IPS-18a (cell line): ENCODE measurements at regions not wholly inside any gene's neighbourhood (a gene's known extent, or its start where the extent isn't known, plus 50 kb on each side); places are given as distances from the start of the nearest gene placed in this dataset.
"Not testable (repeated sequence)": the region's sequence is repeated elsewhere in the genome, so short reads cannot be mapped to it uniquely, and the experiment has no call there.

Source experiments
- H3K27ac ChIP-seq: one replicate; pipeline ENCODE4 v1.5.1; 2013; ENCODE audit warnings: low read length
- H3K27me3 ChIP-seq: one replicate; pipeline ENCODE4 v1.6.1; 2013; ENCODE audit warnings: mild to moderate bottlenecking, low read length; ENCODE audit not compliant: control insufficient read depth, insufficient read depth
- H3K36me3 ChIP-seq: one replicate; pipeline ENCODE4 v1.6.1; 2013; ENCODE audit warnings: low read depth, low read length; ENCODE audit not compliant: control insufficient read depth
- H3K4me1 ChIP-seq: one replicate; pipeline ENCODE4 v1.6.1; 2013; ENCODE audit warnings: low read depth, low read length; ENCODE audit not compliant: control insufficient read depth
- H3K4me3 ChIP-seq: one replicate; pipeline ENCODE4 v1.5.1; 2013; ENCODE audit warnings: low read length
- H3K9ac ChIP-seq: one replicate; pipeline ENCODE4 v1.6.1; 2013; ENCODE audit warnings: mild to moderate bottlenecking, low read length, moderate library complexity
- H3K9me3 ChIP-seq: one replicate; pipeline ENCODE4 v1.6.1; 2013; ENCODE audit warnings: low read depth, low read length; ENCODE audit not compliant: control insufficient read depth

DNA sequence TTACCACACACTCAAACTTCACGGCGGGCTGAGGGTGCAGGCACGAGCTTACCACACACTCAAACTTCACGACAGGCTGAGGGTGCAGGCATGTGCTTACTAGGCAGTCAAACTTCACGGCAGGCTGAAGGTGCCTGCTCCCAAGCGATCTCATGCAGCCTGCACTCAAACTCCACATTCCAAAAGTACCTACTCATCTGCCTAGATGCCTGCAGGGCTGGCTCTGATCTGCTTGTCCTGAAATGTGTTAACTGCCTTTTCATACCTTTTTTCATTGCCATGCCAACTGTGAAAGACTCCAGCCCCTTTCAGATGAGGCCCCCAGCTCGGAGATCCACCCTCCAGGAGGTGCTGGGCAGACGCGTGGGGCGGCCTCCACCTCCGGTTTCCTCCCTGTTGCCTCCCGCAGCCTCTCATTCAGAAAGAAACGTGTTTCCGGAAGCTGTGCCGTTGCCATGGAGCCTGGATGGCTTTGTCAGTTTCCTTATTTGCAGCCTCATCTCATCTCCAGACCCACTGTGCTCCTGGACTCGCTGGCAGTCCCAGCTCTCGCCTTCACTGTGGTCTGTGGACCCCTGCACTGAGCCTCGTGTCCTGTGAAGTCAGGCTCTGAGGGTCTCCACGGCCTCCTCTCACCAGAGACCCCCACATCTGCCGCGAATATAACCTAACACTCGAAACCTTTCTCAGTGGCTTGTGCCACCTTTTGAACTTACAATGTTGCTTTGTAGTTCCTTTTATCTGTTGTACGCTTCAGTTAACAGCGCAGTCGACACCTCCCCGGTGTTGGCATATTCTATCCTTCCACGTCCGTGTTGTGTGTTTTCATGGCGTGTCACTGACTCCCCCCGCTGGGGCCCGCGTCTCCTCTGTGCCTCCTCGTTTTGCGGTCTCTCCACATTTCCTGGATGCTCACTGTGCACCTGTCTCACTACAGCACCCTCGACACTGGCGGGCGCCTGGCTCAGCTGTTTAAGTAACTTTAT, 106.1 kb upstream of the ALKAL2 start:
- H3K4me3 ChIP-seq = no peak overlapping the region
- no peaks in the 10 kb centered on the region for H3K27me3 ChIP-seq
- no peak overlapping the region for H3K27ac ChIP-seq
- H3K9me3 ChIP-seq = no peaks in the 10 kb centered on the region
- H3K36me3 ChIP-seq = no peaks in the 10 kb centered on the region
- no peaks in the 10 kb centered on the region for H3K4me1 ChIP-seq
- no peak overlapping the region for H3K9ac ChIP-seq

- no peak overlapping the region for H3K4me3 ChIP-seq
- H3K9ac ChIP-seq = no peak overlapping the region
- H3K27me3 ChIP-seq = no peaks in the 10 kb centered on the region
- no peak overlapping the region for H3K27ac ChIP-seq
- no peaks in the 10 kb centered on the region for H3K9me3 ChIP-seq
- no peaks in the 10 kb centered on the region for H3K36me3 ChIP-seq
- H3K4me1 ChIP-seq = no peaks in the 10 kb centered on the region
Observed at GRCh38 chr2:392926-393280, 105.0 kb upstream of the ALKAL2 start.

DNA sequence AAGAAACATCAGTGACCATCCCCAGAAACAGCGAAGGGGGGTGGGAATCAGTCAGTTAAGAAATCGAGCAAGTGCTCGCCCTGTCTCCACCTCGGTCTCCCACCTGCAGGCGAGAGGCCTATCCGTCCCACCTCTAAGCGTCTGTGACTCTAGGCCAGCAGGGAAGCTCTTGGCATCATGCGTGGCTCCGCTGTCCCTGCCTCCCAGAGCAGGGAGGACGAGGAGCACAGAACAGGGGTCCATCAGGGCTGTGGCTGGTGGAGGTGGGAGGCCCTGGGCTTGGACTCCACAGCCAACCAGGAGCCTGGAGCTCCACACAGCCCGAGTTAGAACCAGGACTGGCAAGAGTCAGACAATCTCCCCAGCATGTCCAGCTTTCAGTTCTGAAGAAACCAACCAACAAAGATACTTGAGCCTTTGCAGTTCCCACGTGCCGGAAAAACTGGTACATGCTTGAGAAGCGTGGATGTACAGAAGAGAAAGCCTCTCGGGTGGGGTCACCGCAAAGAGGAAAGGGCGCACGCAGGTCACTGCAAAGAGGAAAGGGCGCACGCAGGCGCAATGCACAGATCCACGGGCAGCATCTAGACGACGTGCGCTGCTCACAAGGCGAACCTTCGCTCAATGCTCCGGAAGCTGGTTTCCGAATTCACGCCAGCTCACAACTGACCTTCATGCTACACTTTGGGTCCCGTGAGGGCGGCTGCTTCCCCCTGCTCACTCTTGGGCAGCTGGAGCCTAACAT, 104.5 kb upstream of the ALKAL2 start:
- no peak overlapping the region for H3K27ac ChIP-seq
- no peak overlapping the region for H3K9ac ChIP-seq
- H3K9me3 ChIP-seq = no peaks in the 10 kb centered on the region
- H3K27me3 ChIP-seq = no peaks in the 10 kb centered on the region
- no peaks in the 10 kb centered on the region for H3K4me1 ChIP-seq
- H3K4me3 ChIP-seq = no peak overlapping the region
- H3K36me3 ChIP-seq = no peaks in the 10 kb centered on the region

GRCh38 chr2:391696-392095, 103.8 kb upstream of the ALKAL2 start:
- Histone ChIP-seq H3K36me3 (no peaks in the 10 kb centered on the region), H3K9ac (no peak overlapping the region), H3K27ac (no peak overlapping the region), H3K9me3 (no peaks in the 10 kb centered on the region), H3K27me3 (no peaks in the 10 kb centered on the region), H3K4me1 (no peaks in the 10 kb centered on the region), H3K4me3 (no peak overlapping the region)

GRCh38 chr2:390959-391358, 103.1 kb upstream of the ALKAL2 start:
- Histone ChIP-seq H3K27me3 (no peaks in the 10 kb centered on the region), H3K9me3 (no peaks in the 10 kb centered on the region), H3K4me3 (no peak overlapping the region), H3K9ac (no peak overlapping the region), H3K36me3 (no peaks in the 10 kb centered on the region), H3K4me1 (peaks cover 5% of the 10 kb centered on the region), H3K27ac (no peak overlapping the region)

DNA sequence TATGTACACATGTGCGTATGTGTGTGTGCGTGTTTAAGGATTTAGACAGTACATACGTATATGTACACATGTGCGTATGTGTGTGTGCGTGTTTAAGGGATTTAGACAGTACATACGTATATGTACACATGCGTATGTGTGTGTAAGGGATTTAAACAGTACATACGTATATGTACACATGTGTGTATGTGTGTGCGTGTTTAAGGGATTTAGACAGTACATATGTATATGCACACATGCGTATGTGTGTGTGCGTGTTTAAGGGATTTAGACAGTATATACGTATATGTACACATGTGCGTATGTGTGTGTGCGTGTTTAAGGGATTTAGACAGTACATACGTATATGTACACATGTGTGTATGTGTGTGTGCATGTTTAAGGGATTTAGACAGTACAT, 102.1 kb upstream of the ALKAL2 start:
- not testable (repeated sequence) for H3K4me3 ChIP-seq, H3K9me3 ChIP-seq, H3K4me1 ChIP-seq, H3K27me3 ChIP-seq, H3K36me3 ChIP-seq, H3K27ac ChIP-seq, H3K9ac ChIP-seq

GRCh38 chr2:388752-389151, 100.9 kb upstream of the ALKAL2 start:
- H3K27ac ChIP-seq, H3K27me3 ChIP-seq, H3K4me3 ChIP-seq, H3K4me1 ChIP-seq, H3K9ac ChIP-seq, H3K36me3 ChIP-seq, H3K9me3 ChIP-seq: not testable (repeated sequence)

GRCh38 chr2:387980-388421, 100.1 kb upstream of the ALKAL2 start:
- Histone ChIP-seq H3K4me1 (peaks cover 6% of the 10 kb centered on the region), H3K27me3 (peaks cover 6% of the 10 kb centered on the region), H3K27ac (no peak overlapping the region), H3K9ac (no peak overlapping the region), H3K9me3 (no peaks in the 10 kb centered on the region), H3K36me3 (no peaks in the 10 kb centered on the region), H3K4me3 (no peak overlapping the region)

- Histone ChIP-seq H3K9ac (no peak overlapping the region), H3K9me3 (no peaks in the 10 kb centered on the region), H3K4me1 (peaks cover 16% of the 10 kb centered on the region), H3K36me3 (no peaks in the 10 kb centered on the region), H3K27me3 (peaks cover 20% of the 10 kb centered on the region), H3K27ac (no peak overlapping the region), H3K4me3 (no peak overlapping the region)
Observed at GRCh38 chr2:386406-387103, 98.7 kb upstream of the ALKAL2 start.

DNA sequence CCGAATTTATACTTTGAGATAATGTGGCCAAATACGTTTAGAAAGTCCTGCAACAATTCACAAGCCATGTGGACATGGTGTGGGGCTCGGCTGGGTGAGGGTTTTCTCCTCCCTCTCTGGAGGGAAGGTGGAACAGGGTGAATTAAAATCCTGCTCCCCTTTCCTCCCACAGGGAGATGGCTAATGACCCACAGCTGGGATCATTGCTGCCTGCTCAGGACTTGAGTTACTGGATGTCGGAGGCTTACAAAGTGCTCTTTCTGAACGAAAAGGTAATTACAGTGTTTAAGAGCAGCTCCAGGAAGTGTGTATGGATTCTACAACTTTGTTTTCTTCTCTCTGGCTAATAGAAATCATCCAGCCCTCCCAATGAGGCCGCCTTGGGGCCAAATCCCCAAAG, 97.9 kb upstream of the ALKAL2 start:
- H3K9me3 ChIP-seq = no peaks in the 10 kb centered on the region
- peaks cover 21% of the 10 kb centered on the region for H3K4me1 ChIP-seq
- no peak overlapping the region for H3K27ac ChIP-seq
- no peaks in the 10 kb centered on the region for H3K36me3 ChIP-seq
- no peak overlapping the region for H3K4me3 ChIP-seq
- H3K27me3 ChIP-seq = peaks cover 27% of the 10 kb centered on the region
- no peak overlapping the region for H3K9ac ChIP-seq

DNA sequence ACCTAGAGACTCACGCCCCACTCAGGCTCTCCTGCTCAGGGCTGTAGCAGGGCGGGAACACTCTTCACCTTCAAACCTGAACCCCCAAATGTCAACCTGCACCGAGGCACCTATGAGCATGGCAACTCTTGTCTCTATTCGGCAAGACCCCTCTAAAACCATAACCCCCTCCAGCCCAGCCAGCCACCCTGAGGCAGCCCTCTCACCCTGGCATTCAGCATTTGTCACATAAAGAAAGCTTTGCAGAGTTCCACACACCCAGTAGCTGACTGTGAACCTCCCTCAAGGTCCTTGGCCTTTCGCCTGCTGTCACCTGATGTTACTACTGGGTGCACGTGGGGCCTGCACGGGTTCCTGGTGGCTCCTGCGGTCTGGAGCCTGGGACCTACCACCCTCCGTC, 97.2 kb upstream of the ALKAL2 start:
- H3K36me3 ChIP-seq = no peaks in the 10 kb centered on the region
- H3K27ac ChIP-seq = no peak overlapping the region
- H3K4me3 ChIP-seq = no peak overlapping the region
- peaks cover 21% of the 10 kb centered on the region for H3K4me1 ChIP-seq
- no peaks in the 10 kb centered on the region for H3K9me3 ChIP-seq
- H3K27me3 ChIP-seq = peaks cover 28% of the 10 kb centered on the region
- H3K9ac ChIP-seq = no peak overlapping the region
